ENCODE measurements at regions not wholly inside any gene's neighbourhood (a gene's known extent, or its start where the extent isn't known, plus 50 kb on each side); places are given as distances from the start of the nearest gene placed in this dataset.
A peak's percentile ranks its signal among the peaks of the same experiment; 100 is the strongest.

DNA sequence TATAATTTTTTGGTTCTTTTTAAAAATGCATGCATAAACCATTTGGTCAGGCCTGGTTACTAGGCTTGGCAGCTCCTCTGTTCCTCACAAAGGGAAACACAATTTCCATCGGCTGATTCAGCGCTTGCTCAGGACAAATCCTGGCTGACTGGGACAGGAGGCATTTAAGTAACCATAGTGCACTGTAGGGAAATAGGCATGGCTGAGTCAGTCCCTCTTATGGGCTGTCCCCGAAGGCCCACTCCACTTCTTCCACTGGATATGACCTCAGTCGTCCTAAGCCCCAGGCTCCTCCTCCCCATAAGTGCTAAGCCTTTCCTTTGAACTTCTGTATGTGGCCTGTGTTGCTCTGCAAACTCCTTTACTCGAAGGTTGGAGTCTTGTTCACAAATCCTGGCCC, 71.2 kb upstream of the GLIS3 start (continued):
- no peak for TF ChIP-seq ZNF350 (tag by site-specific recombination; IDR thresholded peaks at IDR 0.05)

DNA sequence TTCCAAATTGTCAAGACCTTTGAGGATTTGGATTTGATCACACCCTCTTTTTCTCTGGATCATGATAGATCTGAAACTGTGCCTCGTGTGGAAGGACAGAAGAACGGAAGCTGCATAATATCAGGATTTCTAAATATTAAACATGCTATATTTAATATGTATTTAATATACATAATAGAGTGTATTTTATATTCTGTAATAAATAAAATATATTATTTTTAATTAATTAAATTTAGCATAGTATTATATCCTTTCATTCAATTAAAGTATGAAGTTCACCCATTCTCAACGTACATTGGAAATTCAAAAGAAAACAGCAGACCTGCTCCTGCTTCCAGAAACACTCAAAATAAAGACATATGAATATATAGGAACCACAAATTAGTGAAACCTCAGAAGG, 70.6 kb upstream of the GLIS3 start:
- Histone ChIP-seq H3K36me3 (ENCODE audit: control insufficient read depth in 2 of 2, insufficient read depth in 1 of 2, low read length in 2 of 2) (no peaks in the 10 kb centered on the region), H3K27ac (ENCODE audit: extremely low read depth, low read depth, low read length) (no peak overlapping the region), H3K4me1 (ENCODE audit: control insufficient read depth, insufficient read depth, low read length) (no peaks in the 10 kb centered on the region), H3K9me3 (ENCODE audit: control insufficient read depth, insufficient read depth, low read depth, low read length) (no peaks in the 10 kb centered on the region), H3K4me3 (ENCODE audit: low read depth, low read length) (no peak overlapping the region)
- CTCF ChIA-PET: no interaction called here
- POLR2A ChIA-PET: no interaction called here
- TF ChIP-seq ZNF530 (tag by site-specific recombination; IDR thresholded peaks at IDR 0.05; ENCODE audit: low read depth) (no peak), SCRT2 (tag by site-specific recombination; IDR thresholded peaks at IDR 0.05) (no peak)
- TF ChIP-seq, protein P1, sequence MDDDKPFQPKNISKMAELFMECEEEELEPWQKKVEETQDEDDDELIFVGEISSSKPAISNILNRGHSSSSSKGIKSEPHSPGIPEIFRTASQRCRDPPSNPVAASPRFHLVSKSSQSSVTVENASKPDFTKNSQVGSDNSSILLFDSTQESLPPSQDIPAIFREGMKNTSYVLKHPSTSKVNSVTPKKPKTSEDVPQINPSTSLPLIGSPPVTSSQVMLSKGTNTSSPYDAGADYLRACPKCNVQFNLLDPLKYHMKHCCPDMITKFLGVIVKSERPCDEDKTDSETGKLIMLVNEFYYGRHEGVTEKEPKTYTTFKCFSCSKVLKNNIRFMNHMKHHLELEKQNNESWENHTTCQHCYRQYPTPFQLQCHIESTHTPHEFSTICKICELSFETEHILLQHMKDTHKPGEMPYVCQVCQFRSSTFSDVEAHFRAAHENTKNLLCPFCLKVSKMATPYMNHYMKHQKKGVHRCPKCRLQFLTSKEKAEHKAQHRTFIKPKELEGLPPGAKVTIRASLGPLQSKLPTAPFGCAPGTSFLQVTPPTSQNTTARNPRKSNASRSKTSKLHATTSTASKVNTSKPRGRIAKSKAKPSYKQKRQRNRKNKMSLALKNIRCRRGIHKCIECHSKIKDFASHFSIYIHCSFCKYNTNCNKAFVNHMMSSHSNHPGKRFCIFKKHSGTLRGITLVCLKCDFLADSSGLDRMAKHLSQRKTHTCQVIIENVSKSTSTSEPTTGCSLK (tag by site-specific recombination; IDR thresholded peaks at IDR 0.05): no peak

DNA sequence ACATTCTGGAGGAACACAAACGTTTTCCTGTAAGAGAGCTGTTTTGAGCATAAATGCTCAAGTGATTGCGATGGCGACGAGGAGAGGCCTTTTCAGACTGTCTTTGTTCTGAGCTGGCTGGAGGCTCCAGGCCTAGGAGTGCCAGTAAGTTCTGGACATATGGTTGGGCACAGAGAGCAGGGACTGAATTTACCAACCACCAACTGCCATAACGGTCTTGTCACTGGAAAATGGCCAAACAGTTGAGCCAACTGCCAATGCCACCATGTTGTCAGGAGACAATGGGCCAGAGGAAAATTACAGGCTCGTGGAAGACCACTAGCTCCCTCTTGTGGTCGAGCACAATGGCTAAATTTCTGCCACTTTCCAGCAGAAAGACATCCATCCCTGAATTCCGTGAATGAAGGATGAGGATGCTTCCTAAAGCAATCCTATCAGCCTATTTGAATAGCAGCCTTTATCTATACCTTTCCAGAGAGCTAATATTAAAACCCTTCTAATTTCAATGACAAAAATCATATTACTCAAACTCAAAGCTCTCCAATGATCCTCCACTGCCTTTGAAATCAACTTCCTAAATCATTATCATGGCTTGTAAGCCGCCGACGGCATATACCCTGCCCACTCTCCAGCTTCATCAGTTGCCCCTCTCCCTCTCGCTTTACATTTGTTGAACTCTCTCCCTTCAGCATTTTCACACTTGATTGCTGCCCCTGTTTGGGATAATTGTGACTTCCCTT, 66.9 kb upstream of the GLIS3 start:
- Histone ChIP-seq H3K4me3 (ENCODE audit: low read depth, low read length) (no peak overlapping the region), H3K27ac (ENCODE audit: extremely low read depth, low read depth, low read length) (no peak overlapping the region), H3K9me3 (ENCODE audit: control insufficient read depth, insufficient read depth, low read depth, low read length) (no peaks in the 10 kb centered on the region), H3K36me3 (ENCODE audit: control insufficient read depth in 2 of 2, insufficient read depth in 1 of 2, low read length in 2 of 2) (no peaks in the 10 kb centered on the region), H3K4me1 (ENCODE audit: control insufficient read depth, insufficient read depth, low read length) (no peaks in the 10 kb centered on the region)
- POLR2A ChIA-PET: no interaction called here
- CTCF ChIA-PET: interaction anchor here (0.5 to 4.8 kb wide), 42 partner anchors 9 to 1498 kb away, joined by 3 to 95 read pairs (median 4); no protein-coding TSS in a partner anchor
- TF ChIP-seq ZFP37 (tag by site-specific recombination; IDR thresholded peaks at IDR 0.05) (no peak), ZNF791 (tag by site-specific recombination; IDR thresholded peaks at IDR 0.05) (no peak), ZNF169 (tag by site-specific recombination; IDR thresholded peaks at IDR 0.05) (no peak), ZNF555 (tag by site-specific recombination; conservative IDR thresholded peaks at IDR 0.05) (no peak), ZBTB1 (tag by site-specific recombination; IDR thresholded peaks at IDR 0.05) (no peak), PRDM1 (tag by site-specific recombination; IDR thresholded peaks at IDR 0.05) (no peak), ZNF473 (tag by site-specific recombination; IDR thresholded peaks at IDR 0.05) (no peak)
- TF ChIP-seq, protein P2, sequence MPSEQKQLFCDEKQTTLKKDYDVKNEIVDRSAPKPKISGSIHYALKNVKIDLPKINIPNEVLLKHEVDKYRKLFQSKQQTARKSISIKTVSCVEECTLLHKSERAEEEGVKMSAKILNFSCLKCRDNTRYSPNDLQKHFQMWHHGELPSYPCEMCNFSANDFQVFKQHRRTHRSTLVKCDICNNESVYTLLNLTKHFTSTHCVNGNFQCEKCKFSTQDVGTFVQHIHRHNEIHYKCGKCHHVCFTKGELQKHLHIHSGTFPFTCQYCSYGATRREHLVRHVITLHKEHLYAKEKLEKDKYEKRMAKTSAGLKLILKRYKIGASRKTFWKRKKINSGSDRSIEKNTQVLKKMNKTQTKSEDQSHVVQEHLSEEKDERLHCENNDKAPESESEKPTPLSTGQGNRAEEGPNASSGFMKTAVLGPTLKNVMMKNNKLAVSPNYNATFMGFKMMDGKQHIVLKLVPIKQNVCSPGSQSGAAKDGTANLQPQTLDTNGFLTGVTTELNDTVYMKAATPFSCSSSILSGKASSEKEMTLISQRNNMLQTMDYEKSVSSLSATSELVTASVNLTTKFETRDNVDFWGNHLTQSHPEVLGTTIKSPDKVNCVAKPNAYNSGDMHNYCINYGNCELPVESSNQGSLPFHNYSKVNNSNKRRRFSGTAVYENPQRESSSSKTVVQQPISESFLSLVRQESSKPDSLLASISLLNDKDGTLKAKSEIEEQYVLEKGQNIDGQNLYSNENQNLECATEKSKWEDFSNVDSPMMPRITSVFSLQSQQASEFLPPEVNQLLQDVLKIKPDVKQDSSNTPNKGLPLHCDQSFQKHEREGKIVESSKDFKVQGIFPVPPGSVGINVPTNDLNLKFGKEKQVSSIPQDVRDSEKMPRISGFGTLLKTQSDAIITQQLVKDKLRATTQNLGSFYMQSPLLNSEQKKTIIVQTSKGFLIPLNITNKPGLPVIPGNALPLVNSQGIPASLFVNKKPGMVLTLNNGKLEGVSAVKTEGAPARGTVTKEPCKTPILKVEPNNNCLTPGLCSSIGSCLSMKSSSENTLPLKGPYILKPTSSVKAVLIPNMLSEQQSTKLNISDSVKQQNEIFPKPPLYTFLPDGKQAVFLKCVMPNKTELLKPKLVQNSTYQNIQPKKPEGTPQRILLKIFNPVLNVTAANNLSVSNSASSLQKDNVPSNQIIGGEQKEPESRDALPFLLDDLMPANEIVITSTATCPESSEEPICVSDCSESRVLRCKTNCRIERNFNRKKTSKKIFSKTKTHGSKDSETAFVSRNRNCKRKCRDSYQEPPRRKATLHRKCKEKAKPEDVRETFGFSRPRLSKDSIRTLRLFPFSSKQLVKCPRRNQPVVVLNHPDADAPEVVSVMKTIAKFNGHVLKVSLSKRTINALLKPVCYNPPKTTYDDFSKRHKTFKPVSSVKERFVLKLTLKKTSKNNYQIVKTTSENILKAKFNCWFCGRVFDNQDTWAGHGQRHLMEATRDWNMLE (tag by site-specific recombination; conservative IDR thresholded peaks at IDR 0.05; ENCODE audit: low read depth): no peak
- TF ChIP-seq, protein P3, sequence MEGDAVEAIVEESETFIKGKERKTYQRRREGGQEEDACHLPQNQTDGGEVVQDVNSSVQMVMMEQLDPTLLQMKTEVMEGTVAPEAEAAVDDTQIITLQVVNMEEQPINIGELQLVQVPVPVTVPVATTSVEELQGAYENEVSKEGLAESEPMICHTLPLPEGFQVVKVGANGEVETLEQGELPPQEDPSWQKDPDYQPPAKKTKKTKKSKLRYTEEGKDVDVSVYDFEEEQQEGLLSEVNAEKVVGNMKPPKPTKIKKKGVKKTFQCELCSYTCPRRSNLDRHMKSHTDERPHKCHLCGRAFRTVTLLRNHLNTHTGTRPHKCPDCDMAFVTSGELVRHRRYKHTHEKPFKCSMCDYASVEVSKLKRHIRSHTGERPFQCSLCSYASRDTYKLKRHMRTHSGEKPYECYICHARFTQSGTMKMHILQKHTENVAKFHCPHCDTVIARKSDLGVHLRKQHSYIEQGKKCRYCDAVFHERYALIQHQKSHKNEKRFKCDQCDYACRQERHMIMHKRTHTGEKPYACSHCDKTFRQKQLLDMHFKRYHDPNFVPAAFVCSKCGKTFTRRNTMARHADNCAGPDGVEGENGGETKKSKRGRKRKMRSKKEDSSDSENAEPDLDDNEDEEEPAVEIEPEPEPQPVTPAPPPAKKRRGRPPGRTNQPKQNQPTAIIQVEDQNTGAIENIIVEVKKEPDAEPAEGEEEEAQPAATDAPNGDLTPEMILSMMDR (tag by site-specific recombination; IDR thresholded peaks at IDR 0.05): 0 out of 2 replicates have a peak, but pooled peaks have one; percentile 40
- TF ChIP-seq, protein P4, sequence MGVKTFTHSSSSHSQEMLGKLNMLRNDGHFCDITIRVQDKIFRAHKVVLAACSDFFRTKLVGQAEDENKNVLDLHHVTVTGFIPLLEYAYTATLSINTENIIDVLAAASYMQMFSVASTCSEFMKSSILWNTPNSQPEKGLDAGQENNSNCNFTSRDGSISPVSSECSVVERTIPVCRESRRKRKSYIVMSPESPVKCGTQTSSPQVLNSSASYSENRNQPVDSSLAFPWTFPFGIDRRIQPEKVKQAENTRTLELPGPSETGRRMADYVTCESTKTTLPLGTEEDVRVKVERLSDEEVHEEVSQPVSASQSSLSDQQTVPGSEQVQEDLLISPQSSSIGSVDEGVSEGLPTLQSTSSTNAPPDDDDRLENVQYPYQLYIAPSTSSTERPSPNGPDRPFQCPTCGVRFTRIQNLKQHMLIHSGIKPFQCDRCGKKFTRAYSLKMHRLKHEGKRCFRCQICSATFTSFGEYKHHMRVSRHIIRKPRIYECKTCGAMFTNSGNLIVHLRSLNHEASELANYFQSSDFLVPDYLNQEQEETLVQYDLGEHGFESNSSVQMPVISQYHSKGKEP (tag by site-specific recombination; IDR thresholded peaks at IDR 0.05): no peak
- TF ChIP-seq, protein P5, sequence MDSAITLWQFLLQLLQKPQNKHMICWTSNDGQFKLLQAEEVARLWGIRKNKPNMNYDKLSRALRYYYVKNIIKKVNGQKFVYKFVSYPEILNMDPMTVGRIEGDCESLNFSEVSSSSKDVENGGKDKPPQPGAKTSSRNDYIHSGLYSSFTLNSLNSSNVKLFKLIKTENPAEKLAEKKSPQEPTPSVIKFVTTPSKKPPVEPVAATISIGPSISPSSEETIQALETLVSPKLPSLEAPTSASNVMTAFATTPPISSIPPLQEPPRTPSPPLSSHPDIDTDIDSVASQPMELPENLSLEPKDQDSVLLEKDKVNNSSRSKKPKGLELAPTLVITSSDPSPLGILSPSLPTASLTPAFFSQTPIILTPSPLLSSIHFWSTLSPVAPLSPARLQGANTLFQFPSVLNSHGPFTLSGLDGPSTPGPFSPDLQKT (IDR thresholded peaks at IDR 0.05; ENCODE audit: borderline replicate concordance, low read depth, low read length): no peak
- TF ChIP-seq, protein P6, sequence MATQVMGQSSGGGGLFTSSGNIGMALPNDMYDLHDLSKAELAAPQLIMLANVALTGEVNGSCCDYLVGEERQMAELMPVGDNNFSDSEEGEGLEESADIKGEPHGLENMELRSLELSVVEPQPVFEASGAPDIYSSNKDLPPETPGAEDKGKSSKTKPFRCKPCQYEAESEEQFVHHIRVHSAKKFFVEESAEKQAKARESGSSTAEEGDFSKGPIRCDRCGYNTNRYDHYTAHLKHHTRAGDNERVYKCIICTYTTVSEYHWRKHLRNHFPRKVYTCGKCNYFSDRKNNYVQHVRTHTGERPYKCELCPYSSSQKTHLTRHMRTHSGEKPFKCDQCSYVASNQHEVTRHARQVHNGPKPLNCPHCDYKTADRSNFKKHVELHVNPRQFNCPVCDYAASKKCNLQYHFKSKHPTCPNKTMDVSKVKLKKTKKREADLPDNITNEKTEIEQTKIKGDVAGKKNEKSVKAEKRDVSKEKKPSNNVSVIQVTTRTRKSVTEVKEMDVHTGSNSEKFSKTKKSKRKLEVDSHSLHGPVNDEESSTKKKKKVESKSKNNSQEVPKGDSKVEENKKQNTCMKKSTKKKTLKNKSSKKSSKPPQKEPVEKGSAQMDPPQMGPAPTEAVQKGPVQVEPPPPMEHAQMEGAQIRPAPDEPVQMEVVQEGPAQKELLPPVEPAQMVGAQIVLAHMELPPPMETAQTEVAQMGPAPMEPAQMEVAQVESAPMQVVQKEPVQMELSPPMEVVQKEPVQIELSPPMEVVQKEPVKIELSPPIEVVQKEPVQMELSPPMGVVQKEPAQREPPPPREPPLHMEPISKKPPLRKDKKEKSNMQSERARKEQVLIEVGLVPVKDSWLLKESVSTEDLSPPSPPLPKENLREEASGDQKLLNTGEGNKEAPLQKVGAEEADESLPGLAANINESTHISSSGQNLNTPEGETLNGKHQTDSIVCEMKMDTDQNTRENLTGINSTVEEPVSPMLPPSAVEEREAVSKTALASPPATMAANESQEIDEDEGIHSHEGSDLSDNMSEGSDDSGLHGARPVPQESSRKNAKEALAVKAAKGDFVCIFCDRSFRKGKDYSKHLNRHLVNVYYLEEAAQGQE (tag by site-specific recombination; IDR thresholded peaks at IDR 0.05): no peak
